IMR-90 (cell line): ENCODE measurements at regions not wholly inside any gene's neighbourhood (a gene's known extent, or its start where the extent isn't known, plus 50 kb on each side); places are given as distances from the start of the nearest gene placed in this dataset.
A peak's percentile ranks its signal among the peaks of the same experiment; 100 is the strongest.

Experiments used
- ATAC-seq: fragments of 200-7000 bp; cut with Tn5 transposase; 2 replicates; pipeline ENCODE4 v1.9.1; 2020; ENCODE audit warnings: low read depth, mild to moderate bottlenecking, moderate library complexity
- BruUV-seq: library from RNA; stranded (reverse); fragments of 400-500 nt; replicated peaks from 2 replicates; lab custom pipeline; 2021; lab: Mats Ljungman, UMichigan
- CTCF ChIA-PET: fragments of 300-600 bp; formaldehyde crosslinking; extraction: SDS; loops from one replicate; lab custom pipeline; 2021; ENCODE audit warnings: antibody characterized with exemption; lab: Yijun Ruan, JAX
- POLR2A ChIA-PET: fragments of 300-600 bp; sonication (Branson Sonifier 250); formaldehyde crosslinking; loops from one replicate; lab custom pipeline; 2022; ENCODE audit warnings: antibody characterized with exemption; ENCODE audit not compliant: unreplicated experiment; lab: Charles Lee
- DNase-seq: peaks from one replicate; pipeline ENCODE4 v3.0.0; 2013
- H2AFZ ChIP-seq: replicated peaks from 2 replicates; pipeline ENCODE3; 2013; ENCODE audit warnings: low read length, mild to moderate bottlenecking; ENCODE audit not compliant: poor library complexity
- H2AK5ac ChIP-seq: 2 replicates; pipeline ENCODE4 v1.6.1; 2013; ENCODE audit warnings: low read depth, low read length, inconsistent platforms
- H2AK9ac ChIP-seq: replicated peaks from 2 replicates; pipeline ENCODE3; 2013; ENCODE audit warnings: mild to moderate bottlenecking, low read depth, low read length, moderate library complexity; ENCODE audit not compliant: poor library complexity
- H2BK120ac ChIP-seq: 2 replicates; pipeline ENCODE4 v1.6.1; 2013; ENCODE audit warnings: low read depth, low read length, inconsistent platforms
- H2BK15ac ChIP-seq: 3 replicates; pipeline ENCODE4 v1.6.1; 2013; ENCODE audit warnings: low read depth, low read length, inconsistent platforms
- H2BK20ac ChIP-seq: 2 replicates; pipeline ENCODE4 v1.6.1; 2013; ENCODE audit warnings: low read depth, mild to moderate bottlenecking, inconsistent platforms, low read length, moderate library complexity
- H2BK5ac ChIP-seq: 2 replicates; pipeline ENCODE4 v1.6.1; 2013; ENCODE audit warnings: mild to moderate bottlenecking, low read depth, low read length, inconsistent platforms; ENCODE audit not compliant: poor library complexity, severe bottlenecking
- H3K14ac ChIP-seq: replicated peaks from 2 replicates; pipeline ENCODE4 v1.6.1; 2013; ENCODE audit warnings: low read depth, low read length, inconsistent platforms
- H3K18ac ChIP-seq: 2 replicates; pipeline ENCODE4 v1.6.1; 2013; ENCODE audit warnings: low read depth, low read length, control low read depth
- H3K23ac ChIP-seq: 2 replicates; pipeline ENCODE4 v1.6.1; 2013; ENCODE audit warnings: low read depth, low read length, inconsistent platforms
- H3K27ac ChIP-seq: 2 replicates; pipeline ENCODE4 v1.5.1; 2013; ENCODE audit warnings: mild to moderate bottlenecking, control low read depth, low read length; ENCODE audit not compliant: insufficient read depth
- H3K27me3 ChIP-seq: 2 replicates; pipeline ENCODE4 v1.6.1; 2013; ENCODE audit warnings: low read length; ENCODE audit not compliant: control insufficient read depth, insufficient read depth
- H3K36me3 ChIP-seq: 2 replicates; pipeline ENCODE4 v1.6.1; 2013; ENCODE audit warnings: low read length, mixed read lengths; ENCODE audit not compliant: control insufficient read depth, insufficient read depth
- H3K4ac ChIP-seq: 2 replicates; pipeline ENCODE4 v1.6.1; 2013; ENCODE audit warnings: low read depth, low read length, inconsistent platforms
- H3K4me1 ChIP-seq: 2 replicates; pipeline ENCODE4 v1.6.1; 2013; ENCODE audit warnings: low read length, mixed read lengths; ENCODE audit not compliant: control insufficient read depth, insufficient read depth
- H3K4me2 ChIP-seq: 2 replicates; pipeline ENCODE4 v1.6.1; 2013; ENCODE audit warnings: low read depth, mild to moderate bottlenecking, control low read depth, low read length, moderate library complexity
- H3K4me3 ChIP-seq: 2 replicates; pipeline ENCODE4 v1.5.1; 2013; ENCODE audit warnings: low read depth, mild to moderate bottlenecking, control low read depth, low read length, moderate library complexity; ENCODE audit not compliant: insufficient read depth
- H3K56ac ChIP-seq: 2 replicates; pipeline ENCODE4 v1.6.1; 2013; ENCODE audit warnings: low read length, inconsistent platforms; ENCODE audit not compliant: insufficient read depth; ENCODE audit errors: extremely low read depth
- H3K79me1 ChIP-seq, 2 experiments: 2 replicates each; pipeline ENCODE4 v1.6.1; 2013; ENCODE audit warnings: low read length in 2 of 2, inconsistent platforms in 1 of 2, low read depth in 1 of 2
- H3K9ac ChIP-seq: 2 replicates; pipeline ENCODE4 v1.6.1; 2013; ENCODE audit warnings: low read depth, low read length, control low read depth
- H3K9me1 ChIP-seq: 2 replicates; pipeline ENCODE4 v1.6.1; 2013; ENCODE audit warnings: low read length, inconsistent platforms; ENCODE audit not compliant: insufficient read depth
- H3K9me3 ChIP-seq: 2 replicates; pipeline ENCODE4 v1.6.1; 2013; ENCODE audit warnings: low read length; ENCODE audit not compliant: control insufficient read depth, insufficient read depth
- H4K20me1 ChIP-seq: 2 replicates; pipeline ENCODE4 v1.6.1; 2013; ENCODE audit warnings: low read length, inconsistent platforms; ENCODE audit not compliant: insufficient read depth
- H4K5ac ChIP-seq: 2 replicates; pipeline ENCODE4 v1.6.1; 2013; ENCODE audit warnings: mild to moderate bottlenecking, low read depth, low read length, control low read depth
- H4K8ac ChIP-seq, 2 experiments: 2 replicates each; pipeline ENCODE4 v1.6.1; 2013; ENCODE audit warnings: low read depth in 2 of 2, low read length in 2 of 2, control low read depth in 1 of 2, inconsistent platforms in 1 of 2
- H4K91ac ChIP-seq: 2 replicates; pipeline ENCODE4 v1.6.1; 2013; ENCODE audit warnings: low read depth, low read length, inconsistent platforms; ENCODE audit not compliant: insufficient read depth
- BHLHE40 ChIP-seq: fragments of 150-350 bp; IDR thresholded peaks from 2 replicates; pipeline ENCODE4 v1.6.1; 2016; ENCODE audit warnings: mild to moderate bottlenecking, low read depth, low read length
- CEBPB ChIP-seq: IDR thresholded peaks from 2 replicates; pipeline ENCODE4 v1.6.1; 2012; ENCODE audit warnings: low read depth, low read length, improper control_type of control experiment
- CHD1 ChIP-seq: IDR thresholded peaks from 2 replicates; pipeline ENCODE4 v1.6.1; 2012; ENCODE audit warnings: low read depth, low read length, improper control_type of control experiment
- CTCF ChIP-seq: conservative IDR thresholded peaks from 2 replicates; pipeline ENCODE4 v1.5.1; 2012; ENCODE audit warnings: mild to moderate bottlenecking, low read depth, low read length, improper control_type of control experiment
- ELK1 ChIP-seq: fragments of 150-350 bp; IDR thresholded peaks from 2 replicates; pipeline ENCODE4 v1.6.1; 2016; ENCODE audit warnings: low read depth, mild to moderate bottlenecking, low read length, moderate library complexity, borderline replicate concordance
- FOS ChIP-seq: fragments of 150-350 bp; IDR thresholded peaks from 2 replicates; pipeline ENCODE4 v1.6.1; 2016; ENCODE audit warnings: low read depth, low read length
- MAFK ChIP-seq: IDR thresholded peaks from 2 replicates; pipeline ENCODE4 v1.6.1; 2012; ENCODE audit warnings: low read depth, low read length, improper control_type of control experiment
- MAZ ChIP-seq: IDR thresholded peaks from 2 replicates; pipeline ENCODE4 v1.6.1; 2012; ENCODE audit warnings: low read depth, mild to moderate bottlenecking, low read length, improper control_type of control experiment, moderate library complexity, borderline replicate concordance
- MXI1 ChIP-seq: IDR thresholded peaks from 2 replicates; pipeline ENCODE4 v1.6.1; 2012; ENCODE audit warnings: low read depth, mild to moderate bottlenecking, low read length, moderate library complexity, borderline replicate concordance
- NFE2L2 ChIP-seq: fragments of 150-350 bp; IDR thresholded peaks from 2 replicates; pipeline ENCODE4 v1.6.1; 2016; ENCODE audit warnings: low read depth, mild to moderate bottlenecking, low read length
- POLR2A ChIP-seq: IDR thresholded peaks from 2 replicates; pipeline ENCODE4 v1.6.1; 2012; ENCODE audit warnings: mild to moderate bottlenecking, low read depth, low read length
- RAD21 ChIP-seq: IDR thresholded peaks from 2 replicates; pipeline ENCODE4 v1.6.1; 2012; ENCODE audit warnings: low read length, improper control_type of control experiment
- RCOR1 ChIP-seq: IDR thresholded peaks from 2 replicates; pipeline ENCODE4 v1.6.1; 2012; ENCODE audit warnings: mild to moderate bottlenecking, low read length, improper control_type of control experiment; ENCODE audit not compliant: insufficient replicate concordance
- RFX5 ChIP-seq: IDR thresholded peaks from 2 replicates; pipeline ENCODE4 v1.8.0; 2012; ENCODE audit warnings: low read depth, mild to moderate bottlenecking, low read length, moderate library complexity
- SMC3 ChIP-seq: fragments of 150-350 bp; IDR thresholded peaks from 2 replicates; pipeline ENCODE4 v1.6.1; 2016; ENCODE audit warnings: low read depth, mild to moderate bottlenecking, antibody characterized with exemption, low read length, moderate library complexity
- USF2 ChIP-seq: fragments of 150-350 bp; IDR thresholded peaks from 2 replicates; pipeline ENCODE4 v1.6.1; 2017; ENCODE audit warnings: mild to moderate bottlenecking, antibody characterized with exemption, low read length, low read depth
- WGBS, 2 experiments: methylation state at CpG; one replicate each; pipeline versions ENCODE4 v1.1.5 to v1.1.7; 2013; ENCODE audit warnings: missing lambda C conversion rate in 2 of 2; ENCODE audit not compliant: insufficient read length in 1 of 2; ENCODE audit errors: extremely low coverage in 2 of 2; 5-methylcytosine and 5-hydroxymethylcytosine counted together
- dilution Hi-C: fragments of 300-500 bp; cut with HindIII; formaldehyde crosslinking; loops from one replicate; pipeline ENCODE4 v1.14.3; 2018; ENCODE audit warnings: low sequenced_read_pairs; ENCODE audit not compliant: unreplicated experiment
- in situ Hi-C: fragments of 300-500 bp; cut with MboI; formaldehyde crosslinking; loops from 3 replicates; pipeline ENCODE4 v1.14.3; 2019; ENCODE audit warnings: low sequenced_read_pairs, inconsistent platforms, mixed read lengths
- intact Hi-C: fragments of 100-400 bp; cut with micrococcal nuclease; formaldehyde crosslinking; loops from 2 replicates; pipeline ENCODE4 v1.10.0; 2022

GRCh38 chr12:87388376-87388775, 640.8 kb downstream of the C12orf50 start:
- H2BK120ac ChIP-seq: no peak overlapping the region
- no peak overlapping the region for H3K56ac ChIP-seq
- no CpG with 5 or more reads among the region's 3 CpGs for WGBS, 2 experiments
- H2BK15ac ChIP-seq: no peak overlapping the region
- H4K5ac ChIP-seq: no peak overlapping the region
- no TSS peak for BruUV-seq
- H3K4me1 ChIP-seq: no peaks in the 10 kb centered on the region
- H4K8ac ChIP-seq: no peak overlapping the region
- H3K79me1 ChIP-seq: no peaks in the 10 kb centered on the region
- DNase-seq (peak; percentile 8), ATAC-seq (no peak)
- no peak overlapping the region for H2AK5ac ChIP-seq
- no peaks in the 10 kb centered on the region; the same call in 1 of the 2 replicates for H3K27me3 ChIP-seq
- in situ Hi-C loops: no loop called here
- no peaks in the 10 kb centered on the region for H3K9me3 ChIP-seq
- no peak overlapping the region for H2AFZ ChIP-seq
- no peak overlapping the region for H2BK5ac ChIP-seq
- H3K36me3 ChIP-seq: no peaks in the 10 kb centered on the region
- no peak overlapping the region for H3K4me3 ChIP-seq
- no peak overlapping the region for H3K23ac ChIP-seq
- H3K9ac ChIP-seq: no peak overlapping the region
- no peak overlapping the region for H3K4ac ChIP-seq
- intact Hi-C loops: no loop called here
- H3K4me2 ChIP-seq: no peak overlapping the region
- no peaks in the 10 kb centered on the region for H4K20me1 ChIP-seq
- no peak overlapping the region for H3K18ac ChIP-seq
- H4K91ac ChIP-seq: no peak overlapping the region
- TF ChIP-seq MAFK: no peak
- TF ChIP-seq MXI1: no peak
- TF ChIP-seq SMC3: no peak
- no peak for TF ChIP-seq CHD1
- TF ChIP-seq RAD21: no peak
- TF ChIP-seq CEBPB: no peak
- no peak for TF ChIP-seq MAZ
- no peak for TF ChIP-seq FOS
- TF ChIP-seq ELK1: no peak
- TF ChIP-seq BHLHE40: no peak
- no peak for TF ChIP-seq USF2
- TF ChIP-seq RCOR1: no peak
- no peak for TF ChIP-seq CTCF
- no peak for TF ChIP-seq POLR2A
- TF ChIP-seq RFX5: no peak
- TF ChIP-seq NFE2L2: no peak
- no peaks in the 10 kb centered on the region for H3K9me1 ChIP-seq
- ChIA-PET POLR2A (no interaction called here), CTCF (interaction anchor here (0.6 kb wide), 1 partner anchor 35 kb away, joined by 3 read pairs; no protein-coding TSS in a partner anchor)
- H2BK20ac ChIP-seq: no peak overlapping the region
- no peak overlapping the region for H2AK9ac ChIP-seq
- H3K14ac ChIP-seq: no peak overlapping the region
- H3K27ac ChIP-seq: no peak overlapping the region
- dilution Hi-C loops: no loop called here
